B cell (primary cell): ENCODE measurements at regions not wholly inside any gene's neighbourhood (a gene's known extent, or its start where the extent isn't known, plus 50 kb on each side); places are given as distances from the start of the nearest gene placed in this dataset.

Experiments used
- EZH2 ChIP-seq: IDR thresholded peaks from 2 replicates; pipeline ENCODE4 v1.6.1; 2012; ENCODE audit warnings: borderline replicate concordance, low read depth, mild to moderate bottlenecking, moderate library complexity, low read length; ENCODE audit not compliant: insufficient read depth, poor library complexity, severe bottlenecking
- TF ChIP-seq, protein P1 (sequence below): fragments of 200-600 bp; IDR thresholded peaks from one replicate; pipeline ENCODE4 v1.8.0; 2022; ENCODE audit warnings: antibody characterized with exemption, mild to moderate bottlenecking

DNA sequence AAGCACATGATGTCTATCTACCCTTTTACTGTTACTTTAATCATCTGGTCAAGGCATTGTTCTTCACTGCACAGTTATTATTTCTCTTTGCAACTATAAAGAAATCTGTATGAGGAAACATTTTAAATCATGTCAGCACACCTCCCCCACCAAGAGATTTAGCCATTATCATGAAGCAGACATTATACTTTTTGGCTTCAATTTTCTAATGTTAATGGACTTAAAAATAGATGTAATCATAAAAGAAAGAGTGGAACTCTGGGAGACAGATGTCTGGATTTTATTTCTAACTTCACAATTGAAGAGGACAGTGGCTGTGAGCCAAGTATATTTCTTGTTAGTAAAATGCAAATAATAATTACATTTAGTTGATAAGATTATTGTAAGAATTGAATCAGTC lies 932.4 kb downstream of the TAF11L14 start:
- TF ChIP-seq, protein P1, sequence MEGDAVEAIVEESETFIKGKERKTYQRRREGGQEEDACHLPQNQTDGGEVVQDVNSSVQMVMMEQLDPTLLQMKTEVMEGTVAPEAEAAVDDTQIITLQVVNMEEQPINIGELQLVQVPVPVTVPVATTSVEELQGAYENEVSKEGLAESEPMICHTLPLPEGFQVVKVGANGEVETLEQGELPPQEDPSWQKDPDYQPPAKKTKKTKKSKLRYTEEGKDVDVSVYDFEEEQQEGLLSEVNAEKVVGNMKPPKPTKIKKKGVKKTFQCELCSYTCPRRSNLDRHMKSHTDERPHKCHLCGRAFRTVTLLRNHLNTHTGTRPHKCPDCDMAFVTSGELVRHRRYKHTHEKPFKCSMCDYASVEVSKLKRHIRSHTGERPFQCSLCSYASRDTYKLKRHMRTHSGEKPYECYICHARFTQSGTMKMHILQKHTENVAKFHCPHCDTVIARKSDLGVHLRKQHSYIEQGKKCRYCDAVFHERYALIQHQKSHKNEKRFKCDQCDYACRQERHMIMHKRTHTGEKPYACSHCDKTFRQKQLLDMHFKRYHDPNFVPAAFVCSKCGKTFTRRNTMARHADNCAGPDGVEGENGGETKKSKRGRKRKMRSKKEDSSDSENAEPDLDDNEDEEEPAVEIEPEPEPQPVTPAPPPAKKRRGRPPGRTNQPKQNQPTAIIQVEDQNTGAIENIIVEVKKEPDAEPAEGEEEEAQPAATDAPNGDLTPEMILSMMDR: no peak
- no peak for TF ChIP-seq EZH2
